Amniotic stem cell (primary cell): ENCODE measurements at regions not wholly inside any gene's neighbourhood (a gene's known extent, or its start where the extent isn't known, plus 50 kb on each side); places are given as distances from the start of the nearest gene placed in this dataset.
A peak's percentile ranks its signal among the peaks of the same experiment; 100 is the strongest.

Experiments
- DNase-seq: peaks from one replicate; lab custom pipeline; 2025; lab: John Stamatoyannopoulos, UW

DNA sequence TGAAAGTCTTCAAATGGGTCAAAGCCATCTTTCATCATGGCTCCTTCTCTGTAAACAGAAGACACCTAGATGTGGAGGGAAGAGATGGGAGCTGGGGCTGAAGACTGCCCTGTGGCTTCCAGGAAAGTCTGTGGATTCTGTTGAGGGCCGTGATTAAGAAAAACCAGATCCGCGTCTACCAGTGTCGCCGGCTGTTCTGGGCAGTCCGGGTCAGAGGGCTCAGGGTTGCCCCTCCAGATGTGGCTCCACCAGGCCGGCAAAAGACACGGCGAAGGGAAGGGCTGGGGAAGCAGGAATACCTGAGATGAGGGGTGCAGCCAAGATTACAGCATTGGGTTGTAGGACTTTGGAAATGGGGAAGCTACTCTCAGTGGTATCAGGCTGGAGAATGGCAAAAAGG, 162.6 kb downstream of the RHOU start:
- no peak for DNase-seq

DNA sequence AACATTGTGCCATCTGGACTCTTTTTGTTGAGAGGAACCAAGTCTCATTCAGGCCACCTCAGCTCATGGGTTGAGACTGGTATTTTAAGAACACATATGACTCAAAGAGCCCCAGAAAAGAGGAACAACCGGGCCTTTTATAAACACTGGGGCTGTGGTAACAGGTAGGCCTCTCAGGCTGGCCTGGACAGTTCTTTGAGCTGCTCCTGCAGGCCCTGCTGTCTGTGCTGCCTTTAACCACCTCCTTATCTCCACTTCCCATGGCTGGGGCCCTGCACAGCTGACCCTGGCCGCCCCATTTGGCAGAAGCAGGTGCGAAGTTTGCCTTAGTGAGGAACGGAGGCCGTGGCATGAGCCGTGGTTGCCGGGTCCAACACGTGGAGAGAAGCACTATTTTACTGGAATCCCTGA, 163.3 kb downstream of the RHOU start:
- DNase-seq, result no peak

- DNase-seq, result no peak
Measured at GRCh38 chr1:228899421-228899956, 164.2 kb downstream of the RHOU start.

- no peak for DNase-seq
Measured at GRCh38 chr1:228900099-228900885, 165.0 kb downstream of the RHOU start.

DNA sequence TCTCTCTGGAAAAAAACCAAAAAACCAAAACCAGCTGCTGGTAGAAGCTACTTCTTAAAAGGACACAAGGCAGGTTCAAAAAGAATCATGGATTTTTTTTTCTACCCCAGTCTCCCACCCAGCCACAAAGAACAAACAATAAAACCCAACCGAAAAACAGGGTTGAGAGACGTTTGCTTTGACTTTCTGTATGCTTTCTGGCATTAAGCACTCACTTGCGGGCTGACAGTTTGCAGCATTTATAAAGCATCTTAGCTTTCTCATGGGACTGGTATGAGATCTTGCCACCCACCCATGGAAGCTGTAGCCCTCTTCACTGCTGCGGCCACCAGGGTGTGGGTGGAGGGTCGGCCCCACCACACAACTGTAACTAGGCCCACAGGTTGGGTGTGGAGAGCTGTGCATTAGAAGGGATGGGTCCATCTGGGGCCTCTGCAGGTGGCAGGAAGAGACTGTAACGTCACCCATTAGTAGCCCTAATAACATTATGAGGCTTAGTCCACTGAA, 165.7 kb downstream of the RHOU start:
- DNase-seq, result no peak

DNA sequence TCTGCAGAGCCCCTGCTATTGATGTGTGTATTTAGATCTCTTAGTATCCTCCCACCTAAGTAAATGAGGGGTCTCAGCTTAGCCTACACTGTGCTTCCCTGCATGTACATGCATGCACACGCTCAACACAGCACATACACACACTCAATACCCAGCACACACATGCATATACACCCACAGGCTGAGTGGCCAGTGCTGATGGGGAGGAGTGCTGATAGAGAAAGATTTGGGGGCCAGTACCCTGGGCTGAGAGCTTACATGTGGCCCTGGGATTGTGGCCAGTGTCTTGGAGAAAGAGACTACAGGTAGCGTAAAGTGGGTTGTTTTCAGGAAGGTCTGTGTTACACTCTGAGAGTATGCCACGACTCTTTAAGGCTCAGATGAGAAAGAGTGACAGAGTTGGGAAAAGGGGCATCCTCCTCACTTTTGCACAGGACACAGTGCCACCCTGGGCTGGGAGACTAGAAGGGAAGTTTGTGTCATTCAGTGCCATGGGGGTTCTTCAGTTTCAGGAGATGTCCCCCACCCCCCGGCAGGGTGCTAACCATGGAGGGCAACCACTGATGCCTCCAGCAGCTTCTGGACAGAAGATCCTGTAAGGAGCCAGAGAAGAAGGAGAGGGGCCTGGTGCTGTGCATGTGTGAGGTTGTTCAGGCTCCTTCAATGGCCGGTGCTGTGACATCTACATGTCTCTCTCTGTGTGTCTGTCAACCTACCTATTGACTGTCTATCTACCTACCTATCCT, 166.8 kb downstream of the RHOU start:
- DNase-seq, result no peak

GRCh38 chr1:228902781-228903433, 167.6 kb downstream of the RHOU start:
- peak; percentile 88 for DNase-seq

DNA sequence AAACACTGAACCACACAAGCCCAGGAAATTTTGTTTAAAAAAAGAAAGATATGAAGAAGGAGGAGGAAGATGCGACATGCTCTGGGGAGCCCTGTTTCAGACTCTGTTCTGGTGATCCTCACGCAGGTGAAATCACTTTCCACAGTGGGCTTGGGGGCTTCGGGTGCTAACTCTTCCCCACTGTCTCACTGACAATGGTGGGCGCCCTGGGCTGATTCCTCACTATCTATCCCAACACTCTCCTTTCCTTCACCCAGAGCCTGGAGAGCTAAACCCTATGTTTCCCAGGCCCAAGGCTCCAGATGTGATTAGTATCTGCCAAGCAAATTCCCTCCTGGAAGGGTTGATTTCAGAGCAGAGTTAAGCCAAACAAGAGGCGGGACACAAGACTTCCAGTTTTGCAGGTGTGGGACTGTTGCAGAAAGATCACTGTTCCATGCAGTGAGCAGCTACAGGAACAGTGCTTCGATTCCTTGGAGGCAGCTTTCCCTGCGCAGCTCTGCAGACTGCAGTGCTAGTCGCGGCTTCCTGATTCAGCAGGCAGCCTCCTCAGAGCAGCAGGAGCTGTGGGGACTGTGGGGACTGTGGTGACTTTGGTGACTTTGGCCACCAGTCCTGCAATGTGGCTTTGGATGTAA, 168.3 kb downstream of the RHOU start:
- no peak for DNase-seq

DNA sequence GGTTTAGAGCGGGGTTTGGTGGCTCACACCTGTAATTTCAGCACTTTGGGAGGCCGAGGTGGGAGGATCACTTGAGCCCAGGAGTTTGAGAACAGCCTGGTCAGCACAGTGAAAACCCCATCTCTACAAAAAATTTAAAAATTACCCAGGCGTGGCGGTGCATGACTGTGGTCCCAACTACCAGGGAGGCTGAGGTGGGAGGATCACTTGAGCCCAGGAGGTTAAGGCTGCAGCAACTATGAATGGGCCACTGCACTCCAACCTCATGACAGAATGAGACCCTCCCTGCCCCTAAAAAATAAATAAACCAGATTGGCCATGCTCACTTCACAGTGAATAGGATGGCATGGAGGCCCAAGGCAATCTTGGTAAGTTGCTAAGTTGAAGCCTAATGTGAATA, 168.9 kb downstream of the RHOU start:
- no peak for DNase-seq

GRCh38 chr1:228905701-228906101, 170.4 kb downstream of the RHOU start:
- DNase-seq, result no peak

DNA sequence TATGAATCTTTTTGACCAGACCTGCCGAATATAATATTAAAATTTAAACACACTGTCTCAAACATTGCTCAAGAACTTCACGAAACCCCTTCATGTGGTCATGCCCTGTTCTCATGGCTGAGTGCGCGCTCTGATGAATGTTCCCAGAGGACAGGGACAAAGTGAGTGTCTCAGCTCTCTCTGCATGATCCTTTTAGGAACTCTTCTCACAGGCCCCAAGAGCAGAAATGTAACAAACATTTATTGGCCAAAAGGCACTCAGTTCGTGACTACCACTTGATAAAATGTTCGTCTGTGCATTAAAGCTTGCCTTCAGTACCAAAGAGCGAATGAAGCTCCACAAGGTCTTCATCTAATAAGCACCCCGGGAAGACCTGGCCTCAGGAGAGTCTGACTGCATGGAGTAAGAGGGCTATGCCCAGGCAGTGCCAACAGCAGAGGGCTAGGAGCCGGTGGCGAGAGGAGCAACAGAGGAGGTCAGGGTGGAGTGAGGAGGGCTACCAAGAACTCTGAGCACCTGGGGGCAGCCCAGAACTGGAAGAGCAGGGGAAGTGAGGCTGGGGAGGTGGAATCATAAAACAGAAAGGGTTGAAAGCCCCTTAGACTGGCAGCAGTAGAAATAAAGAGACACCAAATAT, 171.1 kb downstream of the RHOU start:
- no peak for DNase-seq

- no peak for DNase-seq
Measured at GRCh38 chr1:228911225-228912210, 176.2 kb downstream of the RHOU start.

DNA sequence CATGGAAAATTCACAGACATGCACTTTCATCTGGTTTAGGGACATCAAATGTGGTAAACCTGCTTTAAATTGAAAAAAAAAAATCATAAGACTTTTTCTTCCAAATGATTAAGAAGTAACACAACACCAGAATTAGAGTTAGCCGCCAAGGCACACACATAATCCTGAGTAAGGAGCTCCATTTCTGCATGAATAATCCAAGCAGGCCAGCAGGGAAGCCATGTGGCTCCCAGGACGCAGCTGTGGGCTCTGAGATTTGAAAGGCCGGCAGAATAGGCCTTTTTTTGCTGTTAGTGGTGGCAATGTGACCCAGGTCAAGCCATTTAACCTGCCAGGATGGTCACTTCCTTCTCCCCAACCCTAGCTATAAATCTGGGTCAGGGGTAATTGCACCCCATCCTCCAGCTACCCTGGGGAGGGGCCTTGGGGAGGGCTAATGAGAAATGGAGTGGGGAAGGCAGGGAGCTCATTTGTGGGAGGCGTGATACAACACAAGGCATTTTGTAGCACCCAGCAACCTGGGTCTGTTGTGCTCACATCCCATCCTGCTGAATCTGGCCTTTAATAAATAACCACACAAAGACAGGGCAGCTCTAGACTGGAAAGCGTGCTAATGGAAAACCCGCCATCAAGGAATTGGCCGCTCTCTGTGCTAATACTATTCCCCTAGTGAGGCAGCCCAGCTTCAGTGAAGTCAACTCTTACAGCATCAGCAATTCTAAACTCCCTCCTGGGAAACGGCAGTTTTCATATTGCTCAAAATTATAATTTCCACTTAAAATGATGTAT, 178.5 kb downstream of the RHOU start:
- no peak for DNase-seq

DNA sequence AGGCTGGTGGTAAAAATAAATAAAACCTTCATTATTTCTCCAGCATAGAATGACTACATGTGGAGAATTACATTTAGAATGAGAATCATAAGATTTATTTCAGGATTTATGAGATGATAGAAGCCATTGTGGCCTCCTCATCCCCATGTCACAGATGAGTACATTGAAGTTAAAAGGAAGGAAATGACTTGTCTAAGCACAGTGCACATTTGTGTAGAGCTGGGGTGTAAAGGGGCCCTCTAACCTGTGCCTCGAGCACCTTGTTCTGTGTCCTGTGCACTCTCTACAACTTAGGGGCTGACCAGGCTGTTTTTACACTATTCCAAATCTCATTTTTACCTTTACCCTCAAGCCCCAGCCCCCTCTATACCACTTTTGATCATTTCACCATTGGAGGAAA, 179.4 kb downstream of the RHOU start:
- DNase-seq, result no peak

- no peak for DNase-seq
Measured at GRCh38 chr1:228917342-228917741, 182.1 kb downstream of the RHOU start.

- DNase-seq, result no peak
Measured at GRCh38 chr1:228917755-228918154, 182.5 kb downstream of the RHOU start.

- DNase-seq, result no peak
Measured at GRCh38 chr1:228918335-228918734, 183.1 kb downstream of the RHOU start.

- no peak for DNase-seq
Measured at GRCh38 chr1:228919914-228920313, 184.6 kb downstream of the RHOU start.

- DNase-seq, result no peak
Measured at GRCh38 chr1:228920831-228921230, 185.6 kb downstream of the RHOU start.
